Caco-2 (cell line): ENCODE measurements at regions not wholly inside any gene's neighbourhood (a gene's known extent, or its start where the extent isn't known, plus 50 kb on each side); places are given as distances from the start of the nearest gene placed in this dataset.

Source experiments
- BruUV-seq: library from RNA; stranded (reverse); fragments of 400-500 nt; replicated peaks from 2 replicates; lab custom pipeline; 2021; lab: Mats Ljungman, UMichigan
- CTCF ChIA-PET: fragments of 300-600 bp; sonication (Branson Sonifier 250); formaldehyde crosslinking; loops from one replicate; lab custom pipeline; 2022; ENCODE audit warnings: antibody characterized with exemption; lab: Charles Lee
- POLR2A ChIA-PET: fragments of 300-600 bp; sonication (Branson Sonifier 250); formaldehyde crosslinking; loops from one replicate; lab custom pipeline; 2022; ENCODE audit warnings: antibody characterized with exemption; lab: Charles Lee
- DNase-seq, 2 experiments: peaks; one replicate each; pipeline versions ENCODE4 v3.0.0 to v3.0.0-alpha.2; 2020 to 2022
- H3K27me3 ChIP-seq: replicated peaks from 2 replicates; pipeline ENCODE4 v1.6.0; 2011; ENCODE audit warnings: low read length; ENCODE audit not compliant: control insufficient read depth, insufficient read depth
- H3K36me3 ChIP-seq: 2 replicates; pipeline ENCODE4 v1.5.1; 2011; ENCODE audit warnings: low read length; ENCODE audit not compliant: control insufficient read depth, insufficient read depth
- H3K4me1 ChIP-seq: fragments of 250-450 bp; sonication (Bioruptor Pico); 2 replicates; pipeline ENCODE4 v1.5.1; 2020; ENCODE audit warnings: mild to moderate bottlenecking
- H3K4me3 ChIP-seq: 2 replicates; pipeline ENCODE4 v1.5.1; 2011; ENCODE audit warnings: low read depth, mild to moderate bottlenecking, control low read depth, low read length
- H3K9me3 ChIP-seq: fragments of 250-450 bp; sonication (Bioruptor Pico); 2 replicates; pipeline ENCODE4 v1.5.1; 2020; ENCODE audit warnings: mild to moderate bottlenecking, moderate library complexity
- H3K27ac Mint-ChIP-seq: one replicate; pipeline ENCODE4 v1.8.0; 2022; ENCODE audit warnings: mixed read lengths; ENCODE audit not compliant: unreplicated experiment
- H3K27me3 Mint-ChIP-seq: one replicate; pipeline ENCODE4 v1.8.0; 2022; ENCODE audit warnings: mixed read lengths; ENCODE audit not compliant: insufficient read depth, unreplicated experiment
- H3K36me3 Mint-ChIP-seq: one replicate; pipeline ENCODE4 v1.8.0; 2022; ENCODE audit warnings: mild to moderate bottlenecking, mixed read lengths; ENCODE audit not compliant: insufficient read depth, unreplicated experiment
- H3K4me1 Mint-ChIP-seq: one replicate; pipeline ENCODE4 v1.8.0; 2022; ENCODE audit warnings: low read depth, mixed read lengths; ENCODE audit not compliant: unreplicated experiment
- H3K4me3 Mint-ChIP-seq: one replicate; pipeline ENCODE4 v1.8.0; 2022; ENCODE audit warnings: mild to moderate bottlenecking, moderate library complexity, mixed read lengths; ENCODE audit not compliant: unreplicated experiment
- H3K9me3 Mint-ChIP-seq: one replicate; pipeline ENCODE4 v1.8.0; 2022; ENCODE audit warnings: mixed read lengths; ENCODE audit not compliant: unreplicated experiment
- intact Hi-C: fragments of 100-400 bp; cut with micrococcal nuclease; formaldehyde crosslinking; loops from one replicate; pipeline ENCODE4 v1.10.0; 2022; ENCODE audit not compliant: unreplicated experiment
- TF ChIP-seq, protein P1 (sequence below), 2 experiments: fragments of 200-600 bp in 1 of 2; IDR thresholded peaks; 1 replicate in 1 of 2; 2 replicates in 1 of 2; pipeline versions ENCODE4 v1.5.1 to v1.8.0; 2011 to 2022; ENCODE audit warnings: antibody characterized with exemption in 1 of 2, control low read depth in 1 of 2, inconsistent platforms in 1 of 2, low read depth in 1 of 2, low read length in 1 of 2, mild to moderate bottlenecking in 1 of 2, moderate library complexity in 1 of 2; ENCODE audit not compliant: insufficient read depth in 1 of 2, severe bottlenecking in 1 of 2, unreplicated experiment in 1 of 2

DNA sequence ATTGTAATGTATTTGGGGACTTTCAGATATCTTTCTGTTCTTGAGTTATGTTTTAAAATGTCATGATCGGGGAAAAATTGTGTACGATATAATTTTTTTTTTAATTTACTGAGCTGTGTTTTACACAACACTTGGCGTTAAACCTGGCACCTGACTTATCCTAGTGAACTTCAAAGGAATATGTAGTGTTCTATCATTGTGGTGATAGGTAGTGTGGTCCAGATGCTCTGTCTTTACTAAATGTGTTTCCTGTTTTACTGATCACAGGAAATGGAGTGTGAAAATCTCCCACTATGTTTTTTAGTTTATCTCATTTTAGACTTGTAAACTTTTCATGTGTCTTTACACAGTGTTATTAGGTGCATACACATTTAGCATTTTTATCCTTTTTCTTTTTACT, 98.0 kb downstream of the SLC5A7 start:
- CTCF ChIA-PET, result no interaction called here

DNA sequence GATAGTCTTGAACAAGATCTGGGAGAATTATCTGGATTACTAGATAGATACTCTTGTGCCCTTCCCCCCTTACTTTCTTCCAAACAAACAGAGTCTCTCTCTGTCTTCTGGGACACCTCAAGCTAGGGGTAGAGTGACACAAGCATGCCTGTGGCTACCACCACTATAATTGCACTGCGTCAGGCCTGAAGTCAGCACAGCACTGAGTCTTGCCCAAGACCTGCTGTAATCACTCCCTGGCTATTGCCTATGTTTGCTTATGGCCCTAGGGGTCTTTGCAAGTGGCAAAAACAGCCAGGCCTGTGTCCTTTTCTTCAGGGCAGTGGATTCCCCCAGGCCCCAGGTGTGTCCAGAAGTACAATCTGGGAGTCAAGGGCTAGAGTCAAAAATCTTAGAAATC, 106.6 kb downstream of the SLC5A7 start:
- Histone ChIP-seq H3K9me3 (no peaks in the 10 kb centered on the region), H3K36me3 (no peaks in the 10 kb centered on the region), H3K27me3 (no peaks in the 10 kb centered on the region), H3K4me1 (no peaks in the 10 kb centered on the region), H3K4me3 (no peak overlapping the region)
- no peak for DNase-seq
- H3K4me3 Mint-ChIP-seq, result no peak overlapping the region
- intact Hi-C loops, result no loop called here
- TF ChIP-seq, protein P1, sequence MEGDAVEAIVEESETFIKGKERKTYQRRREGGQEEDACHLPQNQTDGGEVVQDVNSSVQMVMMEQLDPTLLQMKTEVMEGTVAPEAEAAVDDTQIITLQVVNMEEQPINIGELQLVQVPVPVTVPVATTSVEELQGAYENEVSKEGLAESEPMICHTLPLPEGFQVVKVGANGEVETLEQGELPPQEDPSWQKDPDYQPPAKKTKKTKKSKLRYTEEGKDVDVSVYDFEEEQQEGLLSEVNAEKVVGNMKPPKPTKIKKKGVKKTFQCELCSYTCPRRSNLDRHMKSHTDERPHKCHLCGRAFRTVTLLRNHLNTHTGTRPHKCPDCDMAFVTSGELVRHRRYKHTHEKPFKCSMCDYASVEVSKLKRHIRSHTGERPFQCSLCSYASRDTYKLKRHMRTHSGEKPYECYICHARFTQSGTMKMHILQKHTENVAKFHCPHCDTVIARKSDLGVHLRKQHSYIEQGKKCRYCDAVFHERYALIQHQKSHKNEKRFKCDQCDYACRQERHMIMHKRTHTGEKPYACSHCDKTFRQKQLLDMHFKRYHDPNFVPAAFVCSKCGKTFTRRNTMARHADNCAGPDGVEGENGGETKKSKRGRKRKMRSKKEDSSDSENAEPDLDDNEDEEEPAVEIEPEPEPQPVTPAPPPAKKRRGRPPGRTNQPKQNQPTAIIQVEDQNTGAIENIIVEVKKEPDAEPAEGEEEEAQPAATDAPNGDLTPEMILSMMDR (IDR thresholded peaks at IDR 0.05; ENCODE audit: insufficient read depth in 1 of 2, low read depth in 1 of 2, low read length in 1 of 2, severe bottlenecking in 1 of 2, unreplicated experiment in 1 of 2), result no peak
- ChIA-PET CTCF (no interaction called here), POLR2A (no interaction called here)
- no peaks in the 10 kb centered on the region for H3K27me3 Mint-ChIP-seq
- H3K9me3 Mint-ChIP-seq, result no peaks in the 10 kb centered on the region
- H3K4me1 Mint-ChIP-seq, result no peaks in the 10 kb centered on the region
- no TSS peak for BruUV-seq
- no peak overlapping the region for H3K27ac Mint-ChIP-seq
- no peaks in the 10 kb centered on the region for H3K36me3 Mint-ChIP-seq

More for the DNA sequence above, 98.0 kb downstream of the SLC5A7 start:
- H3K27me3 Mint-ChIP-seq, result peaks cover 3% of the 10 kb centered on the region
- intact Hi-C loops, result no loop called here
- Histone ChIP-seq H3K36me3 (no peaks in the 10 kb centered on the region), H3K4me1 (no peaks in the 10 kb centered on the region), H3K4me3 (no peak overlapping the region), H3K27me3 (no peaks in the 10 kb centered on the region), H3K9me3 (no peaks in the 10 kb centered on the region)
- no TSS peak for BruUV-seq
- H3K27ac Mint-ChIP-seq, result no peak overlapping the region
- no peaks in the 10 kb centered on the region for H3K36me3 Mint-ChIP-seq
- TF ChIP-seq, protein P1 (IDR thresholded peaks at IDR 0.05; ENCODE audit: insufficient read depth in 1 of 2, low read depth in 1 of 2, low read length in 1 of 2, severe bottlenecking in 1 of 2, unreplicated experiment in 1 of 2), result no peak
- POLR2A ChIA-PET, result no interaction called here
- no peak overlapping the region for H3K4me3 Mint-ChIP-seq
- DNase-seq, result no peak
- no peaks in the 10 kb centered on the region for H3K4me1 Mint-ChIP-seq
- H3K9me3 Mint-ChIP-seq, result no peaks in the 10 kb centered on the region

DNA sequence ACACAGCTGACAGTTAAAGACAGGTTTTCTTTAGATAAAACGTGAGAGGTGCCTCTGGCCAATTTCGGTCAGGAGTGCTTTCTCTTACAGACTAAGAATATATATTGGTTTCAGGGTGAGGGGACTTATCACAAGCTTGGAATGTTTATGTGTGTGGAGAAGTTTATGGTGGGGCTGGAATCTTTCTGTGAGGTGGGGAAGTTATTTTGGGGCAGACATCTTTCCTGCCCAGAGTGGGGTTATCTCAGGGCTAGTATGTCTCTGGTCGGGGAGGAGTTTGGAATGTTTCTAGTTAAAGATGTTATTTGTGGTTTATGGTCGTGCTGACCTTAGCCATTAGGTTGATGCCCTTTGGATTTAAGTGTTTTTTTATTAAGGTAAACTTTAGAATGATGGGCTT, 115.2 kb downstream of the SLC5A7 start:
- Mint-ChIP-seq H3K4me3 (no peak overlapping the region), H3K27ac (no peak overlapping the region), H3K4me1 (no peaks in the 10 kb centered on the region), H3K36me3 (no peaks in the 10 kb centered on the region), H3K9me3 (no peaks in the 10 kb centered on the region), H3K27me3 (peaks cover under 1% of the 10 kb centered on the region)
- no peak for DNase-seq
- no peak overlapping the region for H3K4me3 ChIP-seq
- H3K36me3 ChIP-seq, result no peaks in the 10 kb centered on the region
- TF ChIP-seq, protein P1 (IDR thresholded peaks at IDR 0.05; ENCODE audit: insufficient read depth in 1 of 2, low read depth in 1 of 2, low read length in 1 of 2, severe bottlenecking in 1 of 2, unreplicated experiment in 1 of 2), result no peak
- H3K4me1 ChIP-seq, result no peaks in the 10 kb centered on the region
- POLR2A ChIA-PET, result no interaction called here
- intact Hi-C loops, result no loop called here
- peaks cover 4% of the 10 kb centered on the region for H3K9me3 ChIP-seq
- BruUV-seq, result no TSS peak
- CTCF ChIA-PET, result no interaction called here
- no peaks in the 10 kb centered on the region for H3K27me3 ChIP-seq
